Duodenal mucosa (tissue), 2 donors: ENCODE measurements at regions not wholly inside any gene's neighbourhood (a gene's known extent, or its start where the extent isn't known, plus 50 kb on each side); places are given as distances from the start of the nearest gene placed in this dataset.
A peak's percentile ranks its signal among the peaks of the same experiment; 100 is the strongest.

Experiments used
- H3K27ac ChIP-seq: one replicate; pipeline ENCODE4 v1.7.0; 2013; ENCODE audit warnings: low read depth, low read length
- H3K27me3 ChIP-seq, 2 donors: one replicate each; pipeline ENCODE4 v1.7.0; 2013; ENCODE audit warnings: low read length in 2 of 2, control low read depth in 1 of 2; ENCODE audit not compliant: insufficient read depth in 2 of 2, control insufficient read depth in 1 of 2
- H3K36me3 ChIP-seq, 2 donors: one replicate each; pipeline ENCODE4 v1.7.0; 2013; ENCODE audit warnings: low read length in 2 of 2, control low read depth in 1 of 2; ENCODE audit not compliant: insufficient read depth in 2 of 2, control insufficient read depth in 1 of 2
- H3K4me1 ChIP-seq, 2 donors: one replicate each; pipeline ENCODE4 v1.7.0; 2013; ENCODE audit warnings: low read length in 2 of 2, control low read depth in 1 of 2; ENCODE audit not compliant: insufficient read depth in 2 of 2, control insufficient read depth in 1 of 2
- H3K4me3 ChIP-seq, 2 donors: one replicate each; pipeline ENCODE4 v1.7.0; 2013; ENCODE audit warnings: low read length in 2 of 2, low read depth in 1 of 2
- H3K9ac ChIP-seq, 2 donors: one replicate each; pipeline ENCODE4 v1.7.0; 2013; ENCODE audit warnings: low read length in 2 of 2, low read depth in 1 of 2
- H3K9me3 ChIP-seq, 2 donors: one replicate each; pipeline ENCODE4 v1.7.0; 2013; ENCODE audit warnings: low read length in 2 of 2, control low read depth in 1 of 2; ENCODE audit not compliant: control insufficient read depth in 1 of 2

DNA sequence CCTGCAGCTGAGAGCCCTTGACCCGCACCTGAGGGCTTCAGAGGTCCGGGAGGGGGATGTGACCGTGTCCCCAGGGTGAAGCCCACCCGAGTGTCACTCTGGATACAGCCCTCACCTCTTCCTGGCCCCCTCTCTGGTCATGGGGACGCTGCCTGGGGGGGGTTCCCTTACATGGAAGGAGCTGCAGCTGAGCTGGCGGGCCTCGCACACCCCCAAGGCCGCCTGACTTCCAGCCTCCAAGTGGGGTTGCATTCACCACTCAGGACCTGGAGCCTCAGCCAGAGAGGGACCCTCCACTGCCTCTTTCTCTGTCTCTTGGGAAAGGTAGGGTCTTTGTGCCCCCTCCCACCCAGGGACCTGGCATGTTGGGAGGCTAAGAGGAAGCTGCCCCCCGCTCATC, 284.6 kb downstream of the SEC14L1 start:
- peaks cover 71 to 80% of the 10 kb centered on the region in 2 donors for H3K4me1 ChIP-seq
- no peaks in the 10 kb centered on the region for H3K9me3 ChIP-seq
- peaks cover 0 to 8% of the 10 kb centered on the region in 2 donors for H3K36me3 ChIP-seq
- H3K27ac ChIP-seq: peak overlapping the region; percentile 72
- no peak overlapping the region for H3K4me3 ChIP-seq
- H3K27me3 ChIP-seq: no peaks in the 10 kb centered on the region
- H3K9ac ChIP-seq: no peak overlapping the region

DNA sequence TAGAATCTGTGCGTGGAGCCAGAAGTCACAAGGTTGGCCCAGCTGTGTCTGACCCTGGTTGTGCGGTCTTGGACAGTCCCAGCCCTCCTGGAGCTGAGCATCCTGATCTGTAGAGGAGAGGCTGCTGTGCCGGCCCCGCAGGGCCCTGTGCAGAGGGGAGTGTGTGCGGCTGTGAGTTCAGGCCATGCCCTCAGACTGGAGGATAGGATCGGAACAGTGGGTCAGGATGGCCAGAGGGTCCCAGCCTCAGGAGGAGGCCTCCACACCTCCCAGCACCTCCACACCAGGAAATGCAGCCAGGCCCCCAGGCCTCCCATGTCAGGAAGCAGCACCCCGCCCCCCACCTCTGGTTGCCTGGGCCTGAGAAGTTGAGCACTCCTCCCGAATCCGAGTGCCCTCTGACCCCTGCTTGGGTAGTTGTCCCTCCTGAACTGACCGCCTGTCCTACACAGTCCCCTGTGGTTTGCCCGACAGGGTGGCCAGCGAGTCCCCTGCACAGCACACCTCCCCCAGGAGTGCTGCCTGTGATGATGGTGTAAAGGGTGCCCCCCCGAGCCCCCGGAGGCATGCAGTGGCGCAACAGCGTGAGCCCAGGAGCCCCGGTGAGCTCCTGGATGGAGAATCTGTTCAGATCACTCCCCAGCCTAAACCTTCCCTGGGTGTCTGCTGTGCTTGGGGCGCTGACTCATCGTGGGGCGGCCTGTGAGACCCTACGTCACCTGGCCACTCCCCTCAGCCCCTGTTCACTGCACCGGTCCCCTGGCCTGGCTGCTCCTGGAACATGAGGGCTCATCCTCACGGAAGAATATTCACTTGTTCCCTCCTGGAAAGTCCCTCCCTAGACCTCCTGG, 285.2 kb downstream of the SEC14L1 start:
- H3K4me1 ChIP-seq: peaks cover 68 to 78% of the 10 kb centered on the region in 2 donors
- no peaks in the 10 kb centered on the region for H3K27me3 ChIP-seq
- H3K36me3 ChIP-seq: peaks cover 0 to 8% of the 10 kb centered on the region in 2 donors
- no peaks in the 10 kb centered on the region for H3K9me3 ChIP-seq
- no peak overlapping the region for H3K4me3 ChIP-seq
- H3K27ac ChIP-seq: peak overlapping the region; percentile 28
- H3K9ac ChIP-seq: no peak overlapping the region

GRCh38 chr17:77426676-77427386, 286.1 kb downstream of the SEC14L1 start:
- Histone ChIP-seq H3K36me3 (peaks cover 0 to 8% of the 10 kb centered on the region in 2 donors), H3K27me3 (no peaks in the 10 kb centered on the region), H3K27ac (no peak overlapping the region), H3K9me3 (no peaks in the 10 kb centered on the region), H3K9ac (no peak overlapping the region), H3K4me1 (peaks cover 62 to 75% of the 10 kb centered on the region in 2 donors), H3K4me3 (no peak overlapping the region)

DNA sequence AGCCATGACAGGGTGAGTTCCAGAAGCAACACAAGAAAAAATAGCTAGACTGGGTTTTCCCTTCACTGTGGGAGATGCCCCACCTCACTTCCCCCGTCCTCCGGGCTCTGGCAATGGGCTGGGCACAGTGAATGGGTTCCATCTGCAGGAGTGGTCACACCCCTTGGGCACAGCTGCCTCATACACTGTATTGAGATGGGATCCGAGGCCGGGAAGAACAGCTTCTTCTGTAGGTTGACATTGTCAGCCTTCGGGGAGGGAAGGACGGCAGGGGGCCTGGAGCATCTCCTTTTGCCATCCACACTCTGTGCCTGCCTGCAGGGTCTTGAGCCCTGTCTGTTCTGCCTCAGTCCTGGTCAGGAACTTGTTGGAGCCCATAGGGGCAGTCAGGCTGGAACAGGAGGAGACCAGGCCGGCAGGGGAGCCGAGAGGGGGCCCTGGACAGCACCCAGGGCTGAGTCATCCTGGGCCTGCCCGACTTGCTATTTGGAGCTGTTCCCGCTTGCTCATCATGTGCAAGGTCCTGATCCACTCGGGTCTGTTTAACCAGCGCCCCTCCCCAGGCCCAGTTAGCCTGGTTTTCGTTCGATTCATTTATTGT, 286.7 kb downstream of the SEC14L1 start:
- Histone ChIP-seq H3K36me3 (peaks cover 0 to 8% of the 10 kb centered on the region in 2 donors), H3K9ac (peak overlapping the region in 1 of 2 donors; percentile 25), H3K4me1 (peaks cover 66 to 72% of the 10 kb centered on the region in 2 donors), H3K27ac (peak overlapping the region; percentile 13), H3K27me3 (no peaks in the 10 kb centered on the region), H3K4me3 (no peak overlapping the region), H3K9me3 (no peaks in the 10 kb centered on the region)

- Histone ChIP-seq H3K36me3 (peaks cover 0 to 11% of the 10 kb centered on the region in 2 donors), H3K4me3 (no peak overlapping the region), H3K9me3 (no peaks in the 10 kb centered on the region), H3K27me3 (no peaks in the 10 kb centered on the region), H3K4me1 (peaks cover 70 to 74% of the 10 kb centered on the region in 2 donors), H3K9ac (peak overlapping the region in 1 of 2 donors; percentile 25), H3K27ac (no peak overlapping the region)
These were observed 287.4 kb downstream of the SEC14L1 start for GRCh38 chr17:77428020-77428748.

GRCh38 chr17:77428749-77429368, 288.1 kb downstream of the SEC14L1 start:
- peaks cover 0 to 11% of the 10 kb centered on the region in 2 donors for H3K36me3 ChIP-seq
- H3K27ac ChIP-seq: no peak overlapping the region
- peaks cover 73 to 80% of the 10 kb centered on the region in 2 donors for H3K4me1 ChIP-seq
- H3K4me3 ChIP-seq: no peak overlapping the region
- H3K27me3 ChIP-seq: no peaks in the 10 kb centered on the region
- no peaks in the 10 kb centered on the region for H3K9me3 ChIP-seq
- no peak overlapping the region for H3K9ac ChIP-seq

DNA sequence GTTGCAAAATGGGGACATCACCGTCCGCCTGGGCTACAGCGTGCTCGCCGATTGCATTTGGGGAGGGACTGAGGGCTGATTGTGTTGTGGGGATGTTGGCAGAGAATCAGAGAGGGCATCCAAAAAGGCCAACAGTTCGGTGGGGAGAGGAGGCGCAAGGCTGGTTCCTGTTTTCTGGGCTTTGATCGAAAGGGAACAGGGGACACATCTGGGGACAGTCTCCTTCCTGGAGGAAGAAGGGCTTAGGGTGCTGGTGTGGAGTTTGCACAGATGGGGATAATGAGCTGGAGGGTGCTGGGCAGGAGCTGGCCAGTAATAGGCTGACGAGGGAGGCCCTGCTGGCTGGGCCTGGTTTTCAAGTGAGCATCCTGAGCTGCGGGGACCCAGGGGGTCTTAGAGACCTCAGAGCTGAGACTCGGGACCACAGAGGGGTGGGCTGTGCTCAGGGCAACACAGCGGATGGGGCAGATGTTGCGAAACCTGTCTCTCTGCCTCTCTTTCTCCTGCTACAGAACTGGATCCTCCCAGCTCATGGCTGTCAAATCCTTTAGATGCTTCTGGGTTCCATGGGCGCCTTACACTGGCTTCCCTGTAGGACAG, 288.7 kb downstream of the SEC14L1 start:
- H3K9ac ChIP-seq: no peak overlapping the region
- no peaks in the 10 kb centered on the region for H3K27me3 ChIP-seq
- no peak overlapping the region for H3K4me3 ChIP-seq
- H3K4me1 ChIP-seq: peaks cover 74 to 83% of the 10 kb centered on the region in 2 donors
- H3K27ac ChIP-seq: peak overlapping the region; percentile 3
- H3K36me3 ChIP-seq: peaks cover 0 to 11% of the 10 kb centered on the region in 2 donors
- no peaks in the 10 kb centered on the region for H3K9me3 ChIP-seq

DNA sequence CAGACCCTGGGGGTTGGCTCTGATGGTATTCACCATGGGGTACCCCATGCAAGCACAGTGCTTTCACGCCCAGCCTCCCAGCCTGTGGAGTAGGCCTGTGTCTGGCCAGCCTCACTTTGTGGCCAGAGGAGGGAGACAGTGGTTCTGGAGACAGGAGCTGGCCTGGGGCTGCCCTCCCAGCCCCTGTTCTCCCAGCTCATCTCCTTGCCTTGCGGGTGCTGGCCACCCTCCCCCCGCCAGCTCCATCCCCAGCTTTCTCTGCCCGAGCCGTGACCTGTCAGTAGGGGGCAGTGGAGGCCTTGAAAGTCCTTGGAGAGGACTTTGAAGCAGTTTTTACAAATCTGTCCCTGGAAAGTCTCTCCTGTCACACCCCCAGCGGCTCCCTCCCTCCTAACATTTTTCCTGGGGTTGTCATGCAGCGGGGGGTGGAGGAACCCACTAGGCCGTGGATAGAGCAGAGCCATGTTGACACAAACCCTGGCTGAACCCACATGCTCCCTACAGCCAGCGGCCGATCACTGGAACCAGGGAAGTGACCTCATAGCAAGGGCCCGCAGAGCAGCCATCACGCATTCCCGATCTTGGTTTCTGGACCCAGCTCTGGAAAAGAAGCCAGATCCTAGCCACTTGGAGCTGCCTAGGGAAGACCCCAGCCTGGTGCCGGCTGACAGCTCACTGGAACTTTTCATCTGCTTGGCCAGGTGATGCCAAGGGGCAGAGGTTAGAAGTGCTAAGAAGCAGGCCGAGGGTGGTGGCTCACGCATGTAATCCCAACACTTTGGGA, 289.4 kb downstream of the SEC14L1 start:
- Histone ChIP-seq H3K9ac (no peak overlapping the region), H3K27ac (peak overlapping the region; percentile 55), H3K4me3 (no peak overlapping the region), H3K4me1 (peaks cover 77 to 84% of the 10 kb centered on the region in 2 donors), H3K36me3 (peaks cover 0 to 11% of the 10 kb centered on the region in 2 donors), H3K9me3 (no peaks in the 10 kb centered on the region), H3K27me3 (no peaks in the 10 kb centered on the region)
